ENCODE measurements at regions not wholly inside any gene's neighbourhood (a gene's known extent, or its start where the extent isn't known, plus 50 kb on each side); places are given as distances from the start of the nearest gene placed in this dataset.

- TF ChIP-seq CTCF (IDR thresholded peaks at IDR 0.05; ENCODE audit: insufficient read depth, low read depth, low read length) = no peak
- no peak for TF ChIP-seq EZH2 (IDR thresholded peaks at IDR 0.05; ENCODE audit: insufficient read depth, low read length)
These were observed 60.7 kb upstream of the CCDC6 start for GRCh38 chr10:59967079-59967478.

Data from astrocyte (in vitro differentiated cells and primary cell).